ENCODE measurements at regions not wholly inside any gene's neighbourhood (a gene's known extent, or its start where the extent isn't known, plus 50 kb on each side); places are given as distances from the start of the nearest gene placed in this dataset.
"Not testable (repeated sequence)": the region's sequence is repeated elsewhere in the genome, so short reads cannot be mapped to it uniquely, and the experiment has no call there.

- no peak for DNase-seq
Measured at GRCh38 chr16:58824201-58824600, 90.1 kb upstream of the GOT2 start.

GRCh38 chr16:58821886-58822285, 87.8 kb upstream of the GOT2 start:
- DNase-seq, result no peak

- no peak for DNase-seq
Measured at GRCh38 chr16:58820411-58820810, 86.3 kb upstream of the GOT2 start.

- DNase-seq, result no peak
Measured at GRCh38 chr16:58815181-58815888, 81.2 kb upstream of the GOT2 start.

GRCh38 chr16:58814348-58814801, 80.3 kb upstream of the GOT2 start:
- DNase-seq, result peak; percentile 69

GRCh38 chr16:58809213-58809612, 75.1 kb upstream of the GOT2 start:
- no peak for DNase-seq

- DNase-seq, result no peak
Measured at GRCh38 chr16:58807276-58807675, 73.2 kb upstream of the GOT2 start.

- DNase-seq, result no peak
Measured at GRCh38 chr16:58801838-58802237, 67.7 kb upstream of the GOT2 start.

GRCh38 chr16:58797137-58797801, 63.2 kb upstream of the GOT2 start:
- no peak for DNase-seq

GRCh38 chr16:58793366-58793765, 59.2 kb upstream of the GOT2 start:
- DNase-seq, result no peak

GRCh38 chr16:58792188-58792587, 58.1 kb upstream of the GOT2 start:
- DNase-seq, result no peak

- not testable (repeated sequence) for DNase-seq
Measured at GRCh38 chr16:58790816-58791557, 56.9 kb upstream of the GOT2 start.

GRCh38 chr16:58789351-58789750, 55.2 kb upstream of the GOT2 start:
- no peak for DNase-seq

All from activated effector memory CD4-positive, alpha-beta T cell treated with anti-CD3 and anti-CD28 coated beads, Interleukin-2, amount 50 U/mL, for 16 hours (primary cell).